ENCODE measurements at regions not wholly inside any gene's neighbourhood (a gene's known extent, or its start where the extent isn't known, plus 50 kb on each side); places are given as distances from the start of the nearest gene placed in this dataset.

DNA sequence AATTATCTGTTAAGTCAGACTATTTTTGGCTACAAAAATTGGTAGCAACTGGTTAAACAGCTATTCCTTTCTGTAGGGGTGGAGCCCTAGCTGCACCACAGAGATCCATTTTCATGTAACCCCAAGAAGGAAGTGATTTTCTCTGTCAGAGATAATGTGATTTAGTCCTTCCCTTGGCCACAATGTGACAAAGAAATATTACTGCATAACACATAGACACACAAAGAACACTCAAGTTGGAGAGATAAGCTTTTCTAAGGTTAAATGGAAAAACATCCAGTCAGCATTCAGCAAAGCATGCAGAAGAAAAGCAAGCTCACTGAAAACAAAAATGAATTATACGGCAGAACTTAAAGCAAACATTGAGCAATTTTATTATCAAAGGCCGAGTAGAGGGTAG, 227.8 kb upstream of the CDH9 start:
- DNase-seq (ENCODE audit: low read depth), result no peak
- TF ChIP-seq CTCF (IDR thresholded peaks at IDR 0.05; ENCODE audit: control insufficient read depth, insufficient read depth, low read depth, low read length, missing control alignments), result no peak
- no peak overlapping the region for H3K4me3 ChIP-seq (ENCODE audit: control insufficient read depth, low read depth, low read length)

DNA sequence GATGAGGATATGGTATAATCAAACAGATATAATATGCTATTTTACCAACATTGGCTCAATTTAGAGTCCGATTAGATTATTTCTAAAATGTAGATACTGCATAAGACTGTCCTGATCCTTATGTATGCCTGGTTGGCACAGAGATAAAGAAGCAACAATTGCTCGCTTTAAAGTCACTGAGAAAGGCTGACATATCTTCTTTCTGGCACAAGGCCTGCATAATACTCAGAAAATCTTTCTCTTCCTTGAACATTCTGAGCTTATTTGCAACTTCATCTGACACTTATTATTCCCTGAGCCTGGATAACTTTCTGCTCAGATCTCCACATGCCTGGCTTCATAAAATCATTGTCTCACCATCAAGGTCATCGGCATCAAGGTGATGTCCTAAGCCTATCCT, 219.3 kb upstream of the CDH9 start:
- no peak for TF ChIP-seq CTCF (IDR thresholded peaks at IDR 0.05; ENCODE audit: control insufficient read depth, insufficient read depth, low read depth, low read length, missing control alignments)
- DNase-seq (ENCODE audit: low read depth), result no peak
- H3K4me3 ChIP-seq (ENCODE audit: control insufficient read depth, low read depth, low read length), result no peak overlapping the region

DNA sequence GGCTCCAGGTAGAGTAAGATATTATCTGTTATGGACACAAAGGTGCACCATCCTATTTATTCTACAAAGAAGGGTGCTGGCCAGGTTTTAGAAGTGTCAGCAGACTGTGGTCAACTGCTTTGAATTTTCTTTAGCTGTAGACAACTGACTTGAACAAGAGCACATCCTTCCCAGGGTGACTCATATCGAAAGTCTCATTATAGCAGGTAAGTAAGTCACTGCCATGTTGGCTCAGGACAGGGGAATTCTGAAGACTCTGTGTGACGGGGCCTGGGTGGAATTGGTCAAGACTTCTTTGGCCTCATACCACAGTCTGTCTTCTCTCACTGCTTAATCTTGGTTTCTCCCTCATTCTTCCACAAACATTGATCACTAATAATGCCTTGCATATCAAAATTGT, 214.5 kb upstream of the CDH9 start:
- TF ChIP-seq CTCF (IDR thresholded peaks at IDR 0.05; ENCODE audit: control insufficient read depth, insufficient read depth, low read depth, low read length, missing control alignments), result no peak
- no peak for DNase-seq (ENCODE audit: low read depth)
- no peak overlapping the region for H3K4me3 ChIP-seq (ENCODE audit: control insufficient read depth, low read depth, low read length)

DNA sequence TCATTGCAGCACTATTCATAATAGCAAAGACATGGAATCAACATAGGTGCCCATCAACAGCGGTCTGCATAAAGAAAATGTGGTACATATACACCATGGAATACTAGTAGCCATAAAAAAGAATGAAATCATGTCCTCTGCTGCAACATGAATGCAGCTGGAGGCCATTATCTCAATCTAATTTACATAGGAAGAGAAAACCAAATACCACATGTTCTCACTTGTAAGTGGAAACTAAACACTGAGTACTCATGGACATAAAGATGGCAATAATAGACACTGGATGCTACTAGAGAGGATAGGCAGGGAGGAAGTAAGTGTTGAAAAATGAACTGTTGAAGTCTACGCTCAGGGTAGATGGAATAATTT, 203.9 kb upstream of the CDH9 start:
- no peak for TF ChIP-seq CTCF (IDR thresholded peaks at IDR 0.05; ENCODE audit: control insufficient read depth, insufficient read depth, low read depth, low read length, missing control alignments)
- DNase-seq (ENCODE audit: low read depth), result no peak
- H3K4me3 ChIP-seq (ENCODE audit: control insufficient read depth, low read depth, low read length), result no peak overlapping the region

GRCh38 chr5:27241564-27242257, 203.3 kb upstream of the CDH9 start:
- TF ChIP-seq CTCF (IDR thresholded peaks at IDR 0.05; ENCODE audit: control insufficient read depth, insufficient read depth, low read depth, low read length, missing control alignments), result peak; percentile 34
- H3K4me3 ChIP-seq (ENCODE audit: control insufficient read depth, low read depth, low read length), result no peak overlapping the region
- DNase-seq (ENCODE audit: low read depth), result peak; percentile 96

- no peak overlapping the region for H3K4me3 ChIP-seq (ENCODE audit: control insufficient read depth, low read depth, low read length)
- no peak for DNase-seq (ENCODE audit: low read depth)
- TF ChIP-seq CTCF (IDR thresholded peaks at IDR 0.05; ENCODE audit: control insufficient read depth, insufficient read depth, low read depth, low read length, missing control alignments), result no peak
Measured at GRCh38 chr5:27240791-27241190, 202.4 kb upstream of the CDH9 start.

DNA sequence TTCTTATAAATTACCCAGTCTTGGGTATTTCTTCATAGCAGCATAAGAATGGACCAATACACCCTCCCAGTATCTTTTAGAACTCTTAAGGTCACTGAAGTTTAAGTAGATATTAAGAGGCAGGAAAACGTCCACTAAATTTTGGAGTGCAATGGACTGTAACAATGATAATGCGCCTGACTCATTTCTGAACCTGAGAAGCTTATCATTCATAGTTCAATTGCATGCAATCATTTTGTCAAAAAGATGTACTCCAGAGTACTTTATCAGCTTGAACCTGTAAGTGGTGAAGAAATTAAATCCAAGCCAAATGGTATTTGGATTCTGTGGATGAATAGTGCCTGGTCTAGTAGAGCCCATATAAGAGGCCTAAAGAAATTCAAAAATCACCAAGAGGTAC, 196.5 kb upstream of the CDH9 start:
- no peak for DNase-seq (ENCODE audit: low read depth)
- H3K4me3 ChIP-seq (ENCODE audit: control insufficient read depth, low read depth, low read length), result no peak overlapping the region
- no peak for TF ChIP-seq CTCF (IDR thresholded peaks at IDR 0.05; ENCODE audit: control insufficient read depth, insufficient read depth, low read depth, low read length, missing control alignments)

Measured in AG09309 (cell line).